GM23338 (cell line): ENCODE measurements at regions not wholly inside any gene's neighbourhood (a gene's known extent, or its start where the extent isn't known, plus 50 kb on each side); places are given as distances from the start of the nearest gene placed in this dataset.
A peak's percentile ranks its signal among the peaks of the same experiment; 100 is the strongest.
"Not testable (repeated sequence)": the region's sequence is repeated elsewhere in the genome, so short reads cannot be mapped to it uniquely, and the experiment has no call there.

Experiments used
- ATAC-seq: fragments of 200-7000 bp; cut with Tn5 transposase; 3 replicates; pipeline ENCODE4 v1.9.1; 2020
- DNase-seq: peaks from one replicate; pipeline ENCODE4 v3.0.0-alpha.2; 2015; ENCODE audit warnings: low spot score
- H2AFZ ChIP-seq: fragments of 200-600 bp; sonication (generic); 2 replicates; pipeline ENCODE4 v1.8.0; 2016; ENCODE audit warnings: antibody characterized with exemption, mild to moderate bottlenecking, moderate library complexity
- H3F3A ChIP-seq: fragments of 200-600 bp; sonication (generic); replicated peaks from 2 replicates; pipeline ENCODE4 v1.8.0; 2017; ENCODE audit warnings: antibody characterized with exemption, mixed run types, low read depth
- H3K27ac ChIP-seq: fragments of 200-600 bp; sonication (generic); 2 replicates; pipeline ENCODE4 v1.6.1; 2016; ENCODE audit warnings: low read depth
- H3K27me3 ChIP-seq: fragments of 200-600 bp; sonication (generic); 2 replicates; pipeline ENCODE4 v1.8.0; 2016; ENCODE audit warnings: mild to moderate bottlenecking, mixed run types, moderate library complexity; ENCODE audit not compliant: insufficient read depth
- H3K36me3 ChIP-seq: fragments of 200-600 bp; sonication (generic); 2 replicates; pipeline ENCODE4 v1.8.0; 2016; ENCODE audit warnings: mild to moderate bottlenecking; ENCODE audit not compliant: insufficient read depth
- H3K4me1 ChIP-seq: fragments of 200-600 bp; sonication (generic); 2 replicates; pipeline ENCODE4 v1.8.0; 2016; ENCODE audit warnings: mild to moderate bottlenecking, moderate library complexity; ENCODE audit not compliant: insufficient read depth
- H3K4me2 ChIP-seq: fragments of 200-600 bp; sonication (generic); 2 replicates; pipeline ENCODE4 v1.7.1; 2017; ENCODE audit warnings: mixed run types
- H3K4me3 ChIP-seq: fragments of 200-600 bp; sonication (generic); 2 replicates; pipeline ENCODE4 v1.6.1; 2016; ENCODE audit warnings: mixed run types
- H3K79me2 ChIP-seq: fragments of 200-600 bp; sonication (generic); replicated peaks from 2 replicates; pipeline ENCODE4 v1.8.0; 2017; ENCODE audit warnings: mild to moderate bottlenecking; ENCODE audit not compliant: insufficient read depth
- H3K9me2 ChIP-seq: fragments of 200-600 bp; sonication (generic); 2 replicates; pipeline ENCODE4 v1.8.0; 2017; ENCODE audit not compliant: insufficient read depth
- H4K20me1 ChIP-seq: fragments of 200-600 bp; sonication (generic); replicated peaks from 2 replicates; pipeline ENCODE4 v1.8.0; 2017; ENCODE audit warnings: mild to moderate bottlenecking; ENCODE audit not compliant: insufficient read depth
- H3K27ac Mint-ChIP-seq: 2 replicates; pipeline ENCODE4 v1.8.0; 2020; ENCODE audit warnings: inconsistent platforms, mild to moderate bottlenecking, moderate library complexity, mixed read lengths
- H3K27me3 Mint-ChIP-seq: 3 replicates; pipeline ENCODE4 v1.8.0; 2022; ENCODE audit warnings: low read depth, mild to moderate bottlenecking, moderate library complexity, mixed read lengths, inconsistent platforms; ENCODE audit not compliant: insufficient read depth, poor library complexity
- H3K36me3 Mint-ChIP-seq: 3 replicates; pipeline ENCODE4 v1.8.0; 2021; ENCODE audit warnings: low read depth, mild to moderate bottlenecking, inconsistent platforms, moderate library complexity, mixed read lengths
- H3K4me1 Mint-ChIP-seq: 3 replicates; pipeline ENCODE4 v1.8.0; 2020; ENCODE audit warnings: mild to moderate bottlenecking, inconsistent platforms, mixed read lengths
- H3K4me3 Mint-ChIP-seq: 3 replicates; pipeline ENCODE4 v1.8.0; 2021; ENCODE audit warnings: moderate library complexity, mild to moderate bottlenecking, inconsistent platforms, mixed read lengths
- H3K9me3 Mint-ChIP-seq: 3 replicates; pipeline ENCODE4 v1.8.0; 2020; ENCODE audit warnings: moderate library complexity, mild to moderate bottlenecking, inconsistent platforms, mixed read lengths
- ETS1 ChIP-seq: IDR thresholded peaks from 2 replicates; pipeline ENCODE4 v1.6.1; 2016; ENCODE audit warnings: antibody characterized with exemption
- EZH2 ChIP-seq: fragments of 200-600 bp; sonication (generic); IDR thresholded peaks from one replicate; pipeline ENCODE4 v1.8.0; 2017; ENCODE audit warnings: antibody characterized with exemption, mild to moderate bottlenecking, low read depth; ENCODE audit not compliant: unreplicated experiment
- JUNB ChIP-seq: IDR thresholded peaks from one replicate; pipeline ENCODE4 v1.6.1; 2016; ENCODE audit warnings: antibody characterized with exemption; ENCODE audit not compliant: unreplicated experiment
- REST ChIP-seq: IDR thresholded peaks from one replicate; pipeline ENCODE4 v1.6.1; 2018; ENCODE audit warnings: antibody characterized with exemption; ENCODE audit not compliant: unreplicated experiment
- ZNF114 ChIP-seq: fragments of 250-450 bp; sonication (Bioruptor Pico); IDR thresholded peaks from 2 replicates; pipeline ENCODE4 v1.5.0; 2020; ENCODE audit warnings: mild to moderate bottlenecking, moderate library complexity
- ZNF331 ChIP-seq: fragments of 250-450 bp; sonication (Bioruptor Pico); IDR thresholded peaks from 2 replicates; pipeline ENCODE4 v1.5.0; 2020; ENCODE audit warnings: low read depth, mild to moderate bottlenecking, moderate library complexity

DNA sequence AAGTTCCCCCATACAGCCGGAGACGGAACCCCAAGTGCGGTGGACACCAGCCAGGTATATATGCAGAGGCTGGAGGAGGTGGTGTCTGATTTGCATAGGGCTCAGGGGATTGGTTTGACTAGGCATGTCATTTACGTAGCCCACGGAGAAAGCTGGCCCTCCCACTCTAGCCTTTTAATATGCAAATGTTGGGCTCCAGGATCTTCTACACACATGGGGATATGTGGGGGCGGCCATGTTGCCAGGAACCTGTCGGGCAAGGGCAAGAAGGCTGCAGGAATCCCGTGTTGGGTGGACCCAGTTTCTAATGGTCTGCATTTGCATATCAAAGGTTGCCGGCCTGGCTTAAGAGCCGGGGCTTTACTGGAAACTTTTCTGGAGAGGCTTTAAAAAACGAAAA lies 57.4 kb downstream of the FTHL17 start:
- not testable (repeated sequence) for H2AFZ ChIP-seq, H3K36me3 ChIP-seq, H3K4me2 ChIP-seq, H3K4me1 Mint-ChIP-seq, H3F3A ChIP-seq, ATAC-seq, H3K4me3 ChIP-seq, H3K4me3 Mint-ChIP-seq, H4K20me1 ChIP-seq, H3K9me2 ChIP-seq, H3K79me2 ChIP-seq, H3K27ac ChIP-seq, H3K9me3 Mint-ChIP-seq, H3K36me3 Mint-ChIP-seq, H3K4me1 ChIP-seq, H3K27ac Mint-ChIP-seq, H3K27me3 Mint-ChIP-seq, H3K27me3 ChIP-seq
- peak; percentile 41 for DNase-seq

DNA sequence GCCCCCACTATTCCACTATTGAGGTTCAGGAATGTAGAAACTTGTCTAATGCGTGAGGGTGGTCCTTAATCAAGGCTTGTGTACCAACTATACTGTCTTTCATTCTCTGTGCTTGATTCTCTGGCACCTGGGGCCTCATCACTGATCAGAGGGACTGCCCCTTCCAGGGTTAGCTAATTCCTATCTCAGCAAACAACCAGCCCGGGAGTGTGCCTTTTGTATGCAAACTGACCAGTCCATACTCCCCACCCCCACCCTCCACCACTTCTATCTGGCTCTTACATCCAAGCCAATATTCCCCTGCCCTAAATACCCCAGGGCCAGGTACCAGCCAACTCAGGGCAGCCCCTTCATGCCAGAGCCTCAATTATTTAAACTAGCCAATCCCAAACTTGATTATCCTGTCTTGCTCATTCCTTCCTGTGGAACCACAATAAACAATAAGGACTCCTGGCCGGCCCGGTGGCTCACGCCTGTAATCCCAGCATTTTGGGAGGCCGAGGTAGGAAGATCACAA lies 59.3 kb downstream of the FTHL17 start:
- Mint-ChIP-seq H3K36me3 (0 out of 3 replicates have a peak, but pooled peaks cover 3% of the 10 kb centered on the region), H3K4me1 (peaks cover 3% of the 10 kb centered on the region; the same call in 1 of the 3 replicates), H3K27ac (no peak overlapping the region), H3K4me3 (no peak overlapping the region), H3K9me3 (peaks cover 3% of the 10 kb centered on the region; the same call in 1 of the 3 replicates), H3K27me3 (no peaks in the 10 kb centered on the region)
- no peaks in the 10 kb centered on the region for H3K27me3 ChIP-seq
- H3K4me3 ChIP-seq = no peak overlapping the region
- no peaks in the 10 kb centered on the region for H4K20me1 ChIP-seq
- H3K9me2 ChIP-seq = no peaks in the 10 kb centered on the region
- H3K79me2 ChIP-seq = no peaks in the 10 kb centered on the region
- 0 out of 2 replicates have a peak overlapping the region, but pooled peaks have one; percentile 26 for H3K4me2 ChIP-seq
- DNase-seq (peak; percentile 6), ATAC-seq (peak; percentile 54; the same call in 2 of the 3 replicates)
- H3F3A ChIP-seq = no peaks in the 10 kb centered on the region
- no peaks in the 10 kb centered on the region for H3K36me3 ChIP-seq
- H2AFZ ChIP-seq = no peak overlapping the region
- no peak for TF ChIP-seq JUNB
- TF ChIP-seq ZNF331 (CRISPR knock-in tag) = no peak
- no peak for TF ChIP-seq ETS1
- TF ChIP-seq REST = no peak
- no peak for TF ChIP-seq EZH2
- no peak for TF ChIP-seq ZNF114
- no peak overlapping the region for H3K27ac ChIP-seq
- no peaks in the 10 kb centered on the region for H3K4me1 ChIP-seq
